ENCODE measurements at regions not wholly inside any gene's neighbourhood (a gene's known extent, or its start where the extent isn't known, plus 50 kb on each side); places are given as distances from the start of the nearest gene placed in this dataset.

DNA sequence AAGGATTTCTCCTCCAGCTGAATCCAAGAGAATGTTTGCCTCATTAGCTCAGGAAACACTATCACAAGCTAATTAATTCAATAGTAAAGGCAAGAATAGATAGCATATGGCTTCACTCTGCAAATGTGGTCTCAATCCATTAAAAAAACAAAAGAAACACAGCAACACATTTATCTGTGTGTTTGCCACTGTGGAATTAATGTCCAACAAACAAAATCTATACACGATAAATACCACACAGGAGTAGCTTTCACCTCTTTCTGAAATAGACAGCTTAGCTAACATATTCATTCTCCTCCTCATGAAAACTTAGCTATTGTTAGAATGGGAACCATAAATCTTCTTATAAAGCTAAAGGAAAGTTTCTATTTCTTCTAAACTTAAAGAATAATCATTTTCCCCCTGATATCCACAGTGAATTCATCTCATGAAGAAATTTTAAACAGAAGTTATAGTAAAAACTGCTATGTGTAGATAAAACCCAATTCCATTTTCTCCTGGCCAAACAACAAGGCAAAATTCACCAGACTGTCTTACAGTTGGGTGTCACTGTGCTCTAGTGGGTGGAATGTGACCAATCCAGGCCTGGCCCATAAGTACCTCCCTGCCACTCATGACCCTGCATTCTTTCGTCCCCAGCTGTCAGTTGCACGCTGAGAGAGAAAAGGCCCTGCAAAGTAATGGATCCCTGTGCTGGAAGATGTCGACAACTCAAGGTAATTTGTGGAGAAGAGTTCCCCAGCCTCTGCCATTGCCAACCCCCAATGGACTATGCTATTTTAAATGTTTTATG, 92.9 kb upstream of the NRSN1 start:
- DNase-seq (ENCODE audit: low spot score, unreplicated experiment): no peak
- peaks cover 1% of the 10 kb centered on the region for H3K36me3 Mint-ChIP-seq (ENCODE audit: insufficient read depth)
- peaks cover 9% of the 10 kb centered on the region for H3K4me1 Mint-ChIP-seq (ENCODE audit: low read depth)
- H3K27me3 Mint-ChIP-seq: peaks cover 3% of the 10 kb centered on the region
- H3K4me3 Mint-ChIP-seq (ENCODE audit: low read depth): no peak overlapping the region
- peaks cover 27% of the 10 kb centered on the region for H3K9me3 Mint-ChIP-seq (ENCODE audit: low read depth)
- no peak for TF ChIP-seq CTCF (IDR thresholded peaks at IDR 0.05; ENCODE audit: unreplicated experiment)
- H3K27ac Mint-ChIP-seq: no peak overlapping the region

DNA sequence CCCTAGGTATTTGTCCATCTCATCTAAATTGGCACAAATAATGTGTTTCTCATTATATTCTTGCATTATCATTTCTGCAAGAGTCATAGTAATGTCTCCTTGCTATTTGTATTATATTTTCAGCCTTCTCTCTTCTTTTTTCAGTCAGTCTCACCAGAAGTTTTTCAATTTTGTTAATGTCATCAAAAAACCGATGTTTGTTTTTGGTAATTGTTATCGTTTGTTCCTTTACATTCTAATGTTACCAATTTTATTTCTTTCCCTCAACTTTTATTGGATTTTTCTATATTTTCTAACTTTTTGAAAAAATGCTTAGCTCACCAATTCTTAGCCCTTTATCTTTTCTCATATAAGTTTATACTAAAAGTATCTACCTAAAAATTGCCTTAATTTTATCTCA, 82.2 kb upstream of the NRSN1 start:
- Mint-ChIP-seq H3K27ac (no peak overlapping the region), H3K27me3 (no peaks in the 10 kb centered on the region), H3K4me1 (ENCODE audit: low read depth) (no peaks in the 10 kb centered on the region), H3K4me3 (ENCODE audit: low read depth) (no peak overlapping the region), H3K9me3 (ENCODE audit: low read depth) (peaks cover 20% of the 10 kb centered on the region), H3K36me3 (ENCODE audit: insufficient read depth) (peaks cover under 1% of the 10 kb centered on the region)
- no peak for DNase-seq (ENCODE audit: low spot score, unreplicated experiment)
- TF ChIP-seq CTCF (IDR thresholded peaks at IDR 0.05; ENCODE audit: unreplicated experiment): no peak

DNA sequence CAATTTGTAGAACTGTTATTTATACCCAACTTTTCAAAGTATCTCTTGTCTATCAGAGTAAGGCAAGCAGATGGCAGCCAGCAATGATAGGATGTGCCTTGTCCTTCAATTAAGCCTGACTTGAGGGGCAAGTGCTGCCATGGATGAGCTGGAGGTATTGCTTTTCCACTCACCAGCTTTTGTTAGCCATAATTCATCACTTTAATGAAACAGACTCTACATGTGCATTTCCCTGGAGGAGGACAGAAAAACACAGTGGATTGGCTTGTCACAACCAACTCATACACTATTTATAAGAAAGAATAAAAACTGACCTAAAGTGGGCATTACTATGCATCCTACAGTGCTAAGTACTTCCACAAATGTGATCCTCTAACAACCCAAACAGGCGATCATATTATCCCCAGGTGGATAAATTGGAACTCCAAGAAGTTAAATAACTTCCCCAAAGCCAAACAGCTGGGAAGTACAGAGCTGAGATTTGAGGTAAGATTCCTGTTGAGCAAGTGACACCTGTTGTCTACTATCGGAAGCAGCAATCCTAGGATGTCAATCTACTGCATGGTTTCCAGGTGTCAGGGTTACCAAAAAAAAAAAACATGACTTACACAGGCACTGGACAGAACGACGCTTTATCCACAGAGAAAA, 73.9 kb upstream of the NRSN1 start:
- no peak overlapping the region for H3K27ac Mint-ChIP-seq
- DNase-seq (ENCODE audit: low spot score, unreplicated experiment): no peak
- no peaks in the 10 kb centered on the region for H3K27me3 Mint-ChIP-seq
- H3K4me1 Mint-ChIP-seq (ENCODE audit: low read depth): peaks cover 3% of the 10 kb centered on the region
- no peaks in the 10 kb centered on the region for H3K36me3 Mint-ChIP-seq (ENCODE audit: insufficient read depth)
- TF ChIP-seq CTCF (IDR thresholded peaks at IDR 0.05; ENCODE audit: unreplicated experiment): no peak
- peaks cover 10% of the 10 kb centered on the region for H3K9me3 Mint-ChIP-seq (ENCODE audit: low read depth)
- H3K4me3 Mint-ChIP-seq (ENCODE audit: low read depth): no peak overlapping the region

- Mint-ChIP-seq H3K4me1 (ENCODE audit: low read depth) (peaks cover 3% of the 10 kb centered on the region), H3K27ac (no peak overlapping the region), H3K4me3 (ENCODE audit: low read depth) (no peak overlapping the region), H3K9me3 (ENCODE audit: low read depth) (peaks cover 10% of the 10 kb centered on the region), H3K36me3 (ENCODE audit: insufficient read depth) (no peaks in the 10 kb centered on the region), H3K27me3 (no peaks in the 10 kb centered on the region)
- no peak for DNase-seq (ENCODE audit: low spot score, unreplicated experiment)
- no peak for TF ChIP-seq CTCF (IDR thresholded peaks at IDR 0.05; ENCODE audit: unreplicated experiment)
Measured at GRCh38 chr6:24052590-24052961, 73.4 kb upstream of the NRSN1 start.

DNA sequence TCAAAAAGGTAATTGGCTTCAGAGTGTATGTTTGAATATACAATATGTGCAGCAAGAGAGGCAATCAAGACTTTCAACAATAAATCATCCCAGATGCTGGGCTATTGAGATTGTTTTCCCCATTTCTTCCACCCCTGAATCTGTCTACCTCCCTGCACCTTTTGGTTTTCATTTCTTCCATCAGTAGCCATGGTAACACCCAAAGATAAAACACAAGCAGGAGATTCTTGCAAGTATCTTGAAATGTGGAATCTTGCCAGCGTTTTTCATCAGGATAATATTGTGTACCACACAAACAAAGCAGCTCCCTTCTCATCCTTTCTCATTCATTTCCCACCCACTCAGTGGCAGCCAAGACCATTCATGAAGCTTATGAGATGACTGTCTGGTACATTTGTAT, 73.0 kb upstream of the NRSN1 start:
- no peak overlapping the region for H3K4me3 Mint-ChIP-seq (ENCODE audit: low read depth)
- H3K27ac Mint-ChIP-seq: no peak overlapping the region
- H3K9me3 Mint-ChIP-seq (ENCODE audit: low read depth): peaks cover 10% of the 10 kb centered on the region
- no peak for TF ChIP-seq CTCF (IDR thresholded peaks at IDR 0.05; ENCODE audit: unreplicated experiment)
- no peaks in the 10 kb centered on the region for H3K36me3 Mint-ChIP-seq (ENCODE audit: insufficient read depth)
- no peaks in the 10 kb centered on the region for H3K27me3 Mint-ChIP-seq
- H3K4me1 Mint-ChIP-seq (ENCODE audit: low read depth): peaks cover 3% of the 10 kb centered on the region
- no peak for DNase-seq (ENCODE audit: low spot score, unreplicated experiment)

Data from progenitor cell of endocrine pancreas (in vitro differentiated cells).